ENCODE measurements at regions not wholly inside any gene's neighbourhood (a gene's known extent, or its start where the extent isn't known, plus 50 kb on each side); places are given as distances from the start of the nearest gene placed in this dataset.

GRCh38 chr14:98230411-98230810 lies 1041.6 kb downstream of the BCL11B start:
- no peak for TF ChIP-seq POLR2A (IDR thresholded peaks at IDR 0.05; ENCODE audit: low read depth, low read length)
- TF ChIP-seq TAF1 (IDR thresholded peaks at IDR 0.05; ENCODE audit: low read depth, low read length), result no peak
- TF ChIP-seq POLR2AphosphoS5 (IDR thresholded peaks at IDR 0.05; ENCODE audit: low read depth, low read length), result no peak
- TF ChIP-seq PAX5 (IDR thresholded peaks at IDR 0.05; ENCODE audit: insufficient read depth, low read length, severe bottlenecking), result no peak
- no peak for TF ChIP-seq SPI1 (IDR thresholded peaks at IDR 0.05; ENCODE audit: low read depth, low read length)
- TF ChIP-seq POU2F2 (IDR thresholded peaks at IDR 0.05; ENCODE audit: low read depth, low read length), result no peak
- no peak for FAIRE-seq
- no peak for DNase-seq (ENCODE audit: insufficient read length, low spot score)

- DNase-seq (ENCODE audit: insufficient read length, low spot score), result no peak
- no peak for FAIRE-seq
- TF ChIP-seq POLR2AphosphoS5 (IDR thresholded peaks at IDR 0.05; ENCODE audit: low read depth, low read length) (no peak), TAF1 (IDR thresholded peaks at IDR 0.05; ENCODE audit: low read depth, low read length) (no peak), PAX5 (IDR thresholded peaks at IDR 0.05; ENCODE audit: insufficient read depth, low read length, severe bottlenecking) (no peak), POLR2A (IDR thresholded peaks at IDR 0.05; ENCODE audit: low read depth, low read length) (no peak), SPI1 (IDR thresholded peaks at IDR 0.05; ENCODE audit: low read depth, low read length) (no peak), POU2F2 (IDR thresholded peaks at IDR 0.05; ENCODE audit: low read depth, low read length) (no peak)
Observed at GRCh38 chr14:98231210-98231609, 1040.8 kb downstream of the BCL11B start.

GRCh38 chr14:98233656-98234055 lies 1038.3 kb downstream of the BCL11B start:
- no peak for DNase-seq (ENCODE audit: insufficient read length, low spot score)
- TF ChIP-seq PAX5 (IDR thresholded peaks at IDR 0.05; ENCODE audit: insufficient read depth, low read length, severe bottlenecking) (no peak), POU2F2 (IDR thresholded peaks at IDR 0.05; ENCODE audit: low read depth, low read length) (no peak), SPI1 (IDR thresholded peaks at IDR 0.05; ENCODE audit: low read depth, low read length) (no peak), POLR2AphosphoS5 (IDR thresholded peaks at IDR 0.05; ENCODE audit: low read depth, low read length) (no peak), POLR2A (IDR thresholded peaks at IDR 0.05; ENCODE audit: low read depth, low read length) (no peak), TAF1 (IDR thresholded peaks at IDR 0.05; ENCODE audit: low read depth, low read length) (no peak)
- no peak for FAIRE-seq

GRCh38 chr14:98234208-98234607 lies 1037.8 kb downstream of the BCL11B start:
- no peak for DNase-seq (ENCODE audit: insufficient read length, low spot score)
- FAIRE-seq, result no peak
- TF ChIP-seq SPI1 (IDR thresholded peaks at IDR 0.05; ENCODE audit: low read depth, low read length) (no peak), POLR2AphosphoS5 (IDR thresholded peaks at IDR 0.05; ENCODE audit: low read depth, low read length) (no peak), POU2F2 (IDR thresholded peaks at IDR 0.05; ENCODE audit: low read depth, low read length) (no peak), TAF1 (IDR thresholded peaks at IDR 0.05; ENCODE audit: low read depth, low read length) (no peak), POLR2A (IDR thresholded peaks at IDR 0.05; ENCODE audit: low read depth, low read length) (no peak), PAX5 (IDR thresholded peaks at IDR 0.05; ENCODE audit: insufficient read depth, low read length, severe bottlenecking) (no peak)

GRCh38 chr14:98236314-98236713 lies 1035.7 kb downstream of the BCL11B start:
- FAIRE-seq (no peak), DNase-seq (ENCODE audit: insufficient read length, low spot score) (no peak)
- TF ChIP-seq TAF1 (IDR thresholded peaks at IDR 0.05; ENCODE audit: low read depth, low read length) (no peak), POLR2AphosphoS5 (IDR thresholded peaks at IDR 0.05; ENCODE audit: low read depth, low read length) (no peak), PAX5 (IDR thresholded peaks at IDR 0.05; ENCODE audit: insufficient read depth, low read length, severe bottlenecking) (no peak), SPI1 (IDR thresholded peaks at IDR 0.05; ENCODE audit: low read depth, low read length) (no peak), POLR2A (IDR thresholded peaks at IDR 0.05; ENCODE audit: low read depth, low read length) (no peak)

- TF ChIP-seq TAF1 (IDR thresholded peaks at IDR 0.05; ENCODE audit: low read depth, low read length) (no peak), SPI1 (IDR thresholded peaks at IDR 0.05; ENCODE audit: low read depth, low read length) (no peak), POLR2AphosphoS5 (IDR thresholded peaks at IDR 0.05; ENCODE audit: low read depth, low read length) (no peak), POU2F2 (IDR thresholded peaks at IDR 0.05; ENCODE audit: low read depth, low read length) (no peak), POLR2A (IDR thresholded peaks at IDR 0.05; ENCODE audit: low read depth, low read length) (no peak), PAX5 (IDR thresholded peaks at IDR 0.05; ENCODE audit: insufficient read depth, low read length, severe bottlenecking) (no peak)
- FAIRE-seq (no peak), DNase-seq (ENCODE audit: insufficient read length, low spot score) (no peak)
Observed at GRCh38 chr14:98237939-98238338, 1034.1 kb downstream of the BCL11B start.

- TF ChIP-seq POLR2A (IDR thresholded peaks at IDR 0.05; ENCODE audit: low read depth, low read length) (no peak), POLR2AphosphoS5 (IDR thresholded peaks at IDR 0.05; ENCODE audit: low read depth, low read length) (no peak), PAX5 (IDR thresholded peaks at IDR 0.05; ENCODE audit: insufficient read depth, low read length, severe bottlenecking) (no peak), POU2F2 (IDR thresholded peaks at IDR 0.05; ENCODE audit: low read depth, low read length) (no peak), SPI1 (IDR thresholded peaks at IDR 0.05; ENCODE audit: low read depth, low read length) (no peak), TAF1 (IDR thresholded peaks at IDR 0.05; ENCODE audit: low read depth, low read length) (no peak)
- DNase-seq (ENCODE audit: insufficient read length, low spot score) (no peak), FAIRE-seq (no peak)
Observed at GRCh38 chr14:98240376-98240775, 1031.6 kb downstream of the BCL11B start.

- no peak for FAIRE-seq
- no peak for DNase-seq (ENCODE audit: insufficient read length, low spot score)
- TF ChIP-seq PAX5 (IDR thresholded peaks at IDR 0.05; ENCODE audit: insufficient read depth, low read length, severe bottlenecking) (no peak), POLR2A (IDR thresholded peaks at IDR 0.05; ENCODE audit: low read depth, low read length) (no peak), SPI1 (IDR thresholded peaks at IDR 0.05; ENCODE audit: low read depth, low read length) (no peak), TAF1 (IDR thresholded peaks at IDR 0.05; ENCODE audit: low read depth, low read length) (no peak), POLR2AphosphoS5 (IDR thresholded peaks at IDR 0.05; ENCODE audit: low read depth, low read length) (no peak), POU2F2 (IDR thresholded peaks at IDR 0.05; ENCODE audit: low read depth, low read length) (no peak)
Observed at GRCh38 chr14:98242903-98243302, 1029.1 kb downstream of the BCL11B start.

GRCh38 chr14:98243332-98243731 lies 1028.7 kb downstream of the BCL11B start:
- TF ChIP-seq SPI1 (IDR thresholded peaks at IDR 0.05; ENCODE audit: low read depth, low read length) (no peak), POU2F2 (IDR thresholded peaks at IDR 0.05; ENCODE audit: low read depth, low read length) (no peak), TAF1 (IDR thresholded peaks at IDR 0.05; ENCODE audit: low read depth, low read length) (no peak), POLR2AphosphoS5 (IDR thresholded peaks at IDR 0.05; ENCODE audit: low read depth, low read length) (no peak), PAX5 (IDR thresholded peaks at IDR 0.05; ENCODE audit: insufficient read depth, low read length, severe bottlenecking) (no peak), POLR2A (IDR thresholded peaks at IDR 0.05; ENCODE audit: low read depth, low read length) (no peak)
- no peak for DNase-seq (ENCODE audit: insufficient read length, low spot score)
- FAIRE-seq, result no peak

Data from GM12891 (cell line).